Activated naive CD8-positive, alpha-beta T cell treated with anti-CD3 and anti-CD28 coated beads, Interleukin-2, amount 50 U/mL, for 16 hours (primary cell): ENCODE measurements at regions not wholly inside any gene's neighbourhood (a gene's known extent, or its start where the extent isn't known, plus 50 kb on each side); places are given as distances from the start of the nearest gene placed in this dataset.
"Not testable (repeated sequence)": the region's sequence is repeated elsewhere in the genome, so short reads cannot be mapped to it uniquely, and the experiment has no call there.

Experiments used
- DNase-seq: peaks from one replicate; pipeline ENCODE4 v3.0.0-alpha.2; 2020; ENCODE audit warnings: low read depth, low spot score

DNA sequence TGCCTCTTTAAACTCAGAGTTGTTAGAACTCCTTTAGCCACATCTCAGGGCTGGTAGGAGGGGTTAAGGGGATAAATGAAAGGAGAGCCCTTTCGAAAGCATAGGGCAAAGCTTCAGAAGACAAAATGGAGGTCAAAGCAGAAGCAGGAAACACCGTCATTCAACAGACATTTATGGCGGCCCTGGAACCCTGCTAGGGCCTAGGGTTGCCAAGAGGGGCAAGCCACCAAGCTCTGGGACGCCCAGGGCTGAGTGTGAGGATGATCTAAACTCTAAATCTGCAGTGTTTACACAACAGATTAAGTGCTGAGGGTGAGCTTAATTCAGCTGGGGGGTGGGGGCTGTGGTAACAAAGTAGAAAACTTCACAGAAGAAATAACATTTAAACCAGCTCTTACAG lies 79.0 kb upstream of the NFE2L3 start:
- no peak for DNase-seq

DNA sequence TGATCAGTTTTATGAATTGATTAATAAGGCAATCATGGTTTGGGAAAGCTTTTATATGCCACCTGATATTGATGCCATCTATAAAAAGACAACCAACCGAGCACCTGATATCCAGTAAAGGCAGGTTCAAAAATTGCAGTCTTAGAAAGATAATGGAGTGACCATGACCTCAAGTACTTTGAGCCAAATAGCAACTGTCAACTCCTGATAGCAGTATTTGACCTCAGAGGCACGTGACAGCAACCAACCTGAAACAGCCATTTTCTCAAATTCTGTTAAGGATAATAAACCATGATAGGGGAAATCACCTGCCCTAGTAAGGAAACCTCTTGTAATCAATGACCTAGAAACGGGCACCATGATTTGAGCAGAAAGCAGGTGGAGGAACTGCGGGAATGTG lies 77.1 kb upstream of the NFE2L3 start:
- DNase-seq: no peak

DNA sequence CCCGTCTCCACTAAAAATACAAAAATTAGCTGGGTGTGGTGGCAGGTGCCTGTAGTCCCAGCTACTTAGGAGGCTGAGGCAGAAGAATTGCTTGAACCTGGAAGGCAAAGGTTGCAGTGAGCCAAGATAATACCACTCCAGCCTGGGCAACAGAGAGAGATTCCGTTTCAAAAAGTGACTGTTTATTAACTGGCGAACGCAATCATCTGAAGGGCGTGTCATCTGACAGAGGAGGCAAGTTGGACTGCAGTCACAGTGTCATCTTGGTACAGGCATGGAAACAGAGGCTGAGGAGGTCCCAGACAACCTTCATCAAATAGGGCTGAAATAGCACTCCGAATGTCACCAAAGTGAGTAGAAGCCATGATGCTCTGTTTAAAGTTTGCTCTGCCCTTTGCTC lies 75.3 kb upstream of the NFE2L3 start:
- DNase-seq: no peak

DNA sequence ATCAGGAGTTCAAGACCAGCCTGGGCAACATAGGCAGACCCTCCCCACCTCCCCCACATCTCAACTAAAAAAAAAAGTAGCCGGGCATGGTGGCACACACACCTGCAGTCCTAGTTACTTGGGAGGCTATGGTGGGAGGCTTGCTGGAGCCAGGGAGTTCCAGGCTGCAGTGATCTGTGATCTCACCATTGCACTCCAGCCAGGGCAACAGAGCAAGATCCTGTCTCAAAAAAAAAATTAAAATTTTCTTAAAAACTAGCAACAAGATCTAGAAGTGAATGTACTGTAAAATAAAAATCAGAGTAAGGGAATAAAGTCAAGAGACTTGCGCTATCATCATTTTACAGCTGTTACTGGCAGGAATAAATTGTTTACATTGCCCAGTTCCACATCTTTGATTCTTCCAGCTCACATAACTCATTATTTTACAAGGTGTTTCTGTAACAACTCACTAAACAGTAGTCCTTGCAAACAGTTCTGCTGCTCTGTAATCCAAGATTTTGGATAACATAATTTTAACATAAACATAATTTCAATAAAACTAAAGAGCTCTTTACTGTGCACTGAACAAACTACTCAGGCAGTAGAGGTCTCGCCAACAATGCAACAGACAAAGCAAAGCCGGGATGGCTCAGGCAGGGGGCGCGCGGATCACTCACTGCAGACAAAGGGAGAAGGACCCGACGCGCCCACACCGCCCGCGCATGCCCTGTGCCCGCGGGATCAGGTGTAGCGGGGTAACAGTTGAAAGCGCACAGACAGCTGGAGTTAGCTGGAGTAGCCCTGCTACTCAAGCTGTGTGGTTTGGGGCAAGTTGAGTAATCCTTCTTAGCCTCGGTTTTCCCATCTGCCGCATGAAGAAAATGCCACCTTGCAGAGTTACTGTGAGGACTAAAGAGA lies 73.3 kb upstream of the NFE2L3 start:
- peak; percentile 70 for DNase-seq

DNA sequence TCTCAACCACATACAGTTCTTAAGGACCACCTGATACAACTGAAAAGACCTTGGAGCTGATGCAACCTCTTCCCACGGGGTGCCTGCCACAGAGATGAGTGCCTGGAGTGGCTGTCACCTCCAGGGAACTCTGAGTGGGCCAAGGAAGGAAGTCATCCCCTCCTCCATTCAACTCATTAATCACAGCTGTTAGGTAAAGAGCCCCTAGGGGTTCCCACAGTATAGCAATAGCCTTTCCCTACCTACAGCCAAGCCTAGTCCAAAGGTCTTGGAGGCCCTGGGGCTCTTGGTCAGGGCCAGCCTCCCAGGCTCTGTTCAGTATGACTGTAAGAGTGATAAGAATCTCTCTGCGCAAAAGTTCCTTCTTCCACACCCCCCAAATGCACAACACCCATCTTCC lies 70.4 kb upstream of the NFE2L3 start:
- DNase-seq: no peak

DNA sequence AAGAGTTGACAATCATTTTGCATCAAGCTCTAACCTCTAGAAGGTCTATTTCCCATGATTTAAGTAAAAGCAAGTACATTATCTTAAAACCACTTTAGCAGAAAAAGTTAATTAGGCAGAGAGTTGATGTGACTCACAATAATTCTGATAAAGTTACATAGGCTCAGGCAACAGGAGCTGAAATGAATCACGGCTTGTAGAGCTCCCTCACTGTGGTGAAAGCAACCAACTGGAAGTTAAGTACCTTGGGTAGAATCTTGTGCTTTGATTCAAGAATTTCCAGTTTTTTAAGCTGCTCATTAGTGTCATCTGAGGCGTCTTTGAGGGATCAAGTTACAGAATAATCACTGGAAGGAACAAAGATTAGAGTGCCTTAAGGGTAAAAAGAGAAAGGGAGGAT lies 68.9 kb upstream of the NFE2L3 start:
- no peak for DNase-seq

DNA sequence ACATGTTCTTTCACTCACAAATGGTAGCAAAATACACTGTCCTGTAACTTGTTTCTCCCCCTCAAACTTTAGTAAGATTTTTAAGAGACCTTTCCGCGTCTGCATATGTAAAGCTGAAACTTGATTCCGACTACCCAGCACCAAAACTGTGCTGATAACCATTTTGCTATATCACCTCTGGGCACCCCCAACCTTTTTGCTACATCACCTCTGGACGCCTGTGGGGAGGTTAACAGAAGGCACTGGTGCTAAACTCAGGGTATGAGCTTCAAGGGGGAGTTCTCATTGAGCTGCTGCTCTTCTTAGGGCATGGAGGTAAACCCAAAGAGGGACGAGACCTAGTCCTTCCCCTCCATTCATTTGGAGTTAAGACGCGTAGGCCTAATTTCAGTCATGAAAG lies 67.6 kb upstream of the NFE2L3 start:
- DNase-seq: no peak

DNA sequence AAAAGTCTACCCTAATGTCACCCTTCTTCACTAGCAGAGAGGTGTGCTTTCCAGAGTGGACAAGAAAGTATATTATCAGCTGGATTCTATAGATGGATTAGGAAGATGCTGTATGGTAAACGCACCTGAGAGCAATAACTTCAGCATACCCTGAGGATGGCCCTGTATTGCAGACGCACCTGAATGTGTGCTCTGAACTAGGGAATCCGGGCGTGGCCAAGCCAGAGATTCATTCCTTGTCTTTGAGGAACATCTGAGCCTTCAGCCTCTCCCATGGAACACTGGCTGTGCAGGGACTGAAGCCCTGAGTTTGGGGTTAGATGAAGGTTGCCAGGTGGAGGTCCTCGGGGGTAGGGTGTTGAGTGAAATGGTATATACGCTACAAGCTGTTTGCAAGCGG lies 66.2 kb upstream of the NFE2L3 start:
- no peak for DNase-seq

DNA sequence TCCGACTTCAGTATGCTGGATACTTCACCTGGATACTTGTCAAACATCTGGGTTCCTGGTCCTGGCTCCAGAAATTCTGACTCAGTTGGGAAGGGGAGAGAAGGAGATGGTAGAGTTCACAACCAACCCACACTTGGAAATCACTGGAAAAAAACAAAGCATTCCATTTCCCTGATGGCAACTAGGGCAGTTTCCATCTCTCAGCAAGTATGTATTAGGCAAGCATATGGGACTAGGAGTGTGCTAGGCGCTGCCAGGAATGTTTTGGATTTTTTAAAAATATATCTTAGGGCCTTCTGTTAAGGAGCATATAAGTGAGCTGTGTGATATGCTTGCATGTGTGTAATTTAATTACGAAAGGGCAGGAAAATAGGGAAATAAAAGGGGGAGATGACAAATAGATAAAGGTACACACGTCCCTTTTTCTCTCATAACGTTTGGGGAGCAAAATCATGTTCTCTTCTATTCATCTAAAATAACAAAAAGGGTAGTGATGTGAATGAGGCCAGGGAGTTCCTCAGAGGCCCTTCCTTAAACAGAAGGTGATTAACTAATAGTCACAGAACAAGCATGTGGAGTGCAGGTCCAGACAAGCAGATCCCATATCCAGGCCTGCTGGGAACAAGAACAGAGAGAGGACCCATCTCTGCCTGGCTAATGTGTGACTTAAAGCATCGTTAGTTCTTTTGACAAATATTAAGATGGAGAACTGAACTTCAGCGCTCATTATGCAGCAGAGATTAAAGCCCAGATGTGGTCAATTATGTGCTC lies 64.5 kb upstream of the NFE2L3 start:
- no peak for DNase-seq

DNA sequence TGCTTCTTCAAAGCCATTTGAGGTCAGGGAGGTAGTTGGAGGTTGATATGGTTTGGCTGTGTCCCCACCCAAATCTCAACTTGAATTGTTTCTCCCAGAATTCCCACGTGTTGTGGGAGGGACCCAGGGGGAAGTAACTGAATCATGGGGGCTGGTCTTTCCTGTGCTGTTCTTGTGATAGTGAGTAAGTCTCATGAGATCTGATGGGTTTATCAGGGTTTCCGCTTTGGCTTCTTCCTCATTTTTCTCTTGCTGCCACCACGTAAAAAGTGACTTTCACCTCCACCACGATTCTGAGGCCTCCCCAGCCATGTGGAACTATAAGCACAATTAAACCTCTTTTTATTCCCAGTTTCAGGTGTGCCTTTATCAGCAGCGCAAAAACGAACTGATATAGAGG lies 62.5 kb upstream of the NFE2L3 start:
- not testable (repeated sequence) for DNase-seq

DNA sequence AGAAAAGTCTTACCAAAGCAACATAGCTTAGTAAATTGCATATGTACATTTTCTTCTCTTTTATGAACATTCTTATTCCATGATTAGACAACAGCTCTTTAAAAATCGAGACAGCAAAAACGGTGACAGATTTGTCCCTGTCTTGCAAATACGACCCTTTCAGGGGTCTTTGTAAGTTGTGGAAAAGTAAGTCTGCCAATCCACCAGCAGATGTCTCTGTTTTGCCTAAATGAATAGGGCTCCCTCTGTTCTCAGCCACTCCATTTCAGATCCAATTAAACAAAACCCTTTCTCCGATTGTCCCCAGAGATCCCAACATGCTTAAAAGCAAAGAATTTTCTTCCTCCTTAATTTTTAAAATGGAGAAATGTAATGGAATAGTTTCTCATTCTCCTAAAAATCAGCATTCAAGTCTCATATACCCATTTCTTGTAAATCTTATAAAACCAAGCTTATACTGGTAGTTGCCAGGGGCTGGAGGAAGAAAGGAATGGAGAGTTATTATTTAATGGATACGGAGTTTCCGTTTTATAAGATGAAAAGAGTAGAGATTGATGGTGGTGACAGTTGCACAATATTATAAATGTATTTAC lies 61.0 kb upstream of the NFE2L3 start:
- DNase-seq: no peak

DNA sequence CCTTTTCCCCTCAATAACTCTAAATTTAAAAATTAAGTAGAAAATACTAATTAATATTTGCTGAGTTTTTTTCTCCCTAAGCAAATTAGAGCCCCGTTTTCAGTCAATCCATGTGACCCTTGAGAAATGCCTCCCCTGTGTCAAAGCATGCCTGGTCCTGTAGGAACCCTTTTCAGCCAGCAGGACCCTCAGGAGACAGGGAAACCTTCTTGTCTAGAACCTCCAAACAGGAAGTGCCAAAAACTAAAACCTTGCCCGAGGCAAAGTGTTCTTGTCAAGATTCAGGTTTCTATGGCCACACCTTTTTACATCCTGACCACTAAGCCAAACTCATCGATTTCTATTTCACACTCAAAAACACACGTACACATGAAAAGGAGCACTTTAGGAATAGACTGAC lies 60.1 kb upstream of the NFE2L3 start:
- no peak for DNase-seq

DNA sequence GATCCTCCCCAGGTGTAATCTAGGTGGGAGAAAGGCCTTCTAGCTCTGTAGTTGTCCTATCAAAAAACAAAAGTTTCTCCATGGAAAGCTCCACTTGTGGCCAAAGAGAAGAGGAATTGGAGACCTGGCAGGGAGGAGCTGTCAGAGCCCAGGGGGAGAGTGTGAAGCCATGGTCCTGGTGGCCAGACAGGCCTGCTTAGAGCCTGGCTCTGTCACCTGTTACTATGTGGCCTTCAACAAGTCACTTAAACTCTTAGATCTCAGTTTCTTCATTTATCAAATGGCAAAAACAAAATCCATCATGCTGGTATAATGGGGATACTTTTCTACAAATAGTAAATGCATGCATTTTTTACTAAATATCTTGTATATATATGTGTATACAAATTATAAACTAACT lies 59.0 kb upstream of the NFE2L3 start:
- DNase-seq: no peak

DNA sequence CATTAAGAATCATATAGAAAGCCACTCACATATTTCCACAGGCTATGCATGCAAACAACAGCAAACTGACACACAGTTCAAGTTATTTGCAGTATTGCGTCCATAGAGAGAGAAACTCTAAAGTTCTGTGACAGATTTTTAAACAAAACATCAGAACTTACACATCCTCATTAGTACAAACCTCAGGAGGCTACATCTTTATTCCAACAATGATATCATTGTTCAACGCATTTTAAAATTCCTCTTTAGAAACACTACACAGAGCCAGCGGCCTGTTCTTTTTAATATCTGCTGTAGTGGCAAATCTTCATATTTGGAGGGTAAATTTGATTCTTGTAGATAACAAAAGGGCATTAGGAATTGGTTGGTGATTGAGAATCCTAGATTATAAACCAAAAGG lies 55.9 kb upstream of the NFE2L3 start:
- no peak for DNase-seq

DNA sequence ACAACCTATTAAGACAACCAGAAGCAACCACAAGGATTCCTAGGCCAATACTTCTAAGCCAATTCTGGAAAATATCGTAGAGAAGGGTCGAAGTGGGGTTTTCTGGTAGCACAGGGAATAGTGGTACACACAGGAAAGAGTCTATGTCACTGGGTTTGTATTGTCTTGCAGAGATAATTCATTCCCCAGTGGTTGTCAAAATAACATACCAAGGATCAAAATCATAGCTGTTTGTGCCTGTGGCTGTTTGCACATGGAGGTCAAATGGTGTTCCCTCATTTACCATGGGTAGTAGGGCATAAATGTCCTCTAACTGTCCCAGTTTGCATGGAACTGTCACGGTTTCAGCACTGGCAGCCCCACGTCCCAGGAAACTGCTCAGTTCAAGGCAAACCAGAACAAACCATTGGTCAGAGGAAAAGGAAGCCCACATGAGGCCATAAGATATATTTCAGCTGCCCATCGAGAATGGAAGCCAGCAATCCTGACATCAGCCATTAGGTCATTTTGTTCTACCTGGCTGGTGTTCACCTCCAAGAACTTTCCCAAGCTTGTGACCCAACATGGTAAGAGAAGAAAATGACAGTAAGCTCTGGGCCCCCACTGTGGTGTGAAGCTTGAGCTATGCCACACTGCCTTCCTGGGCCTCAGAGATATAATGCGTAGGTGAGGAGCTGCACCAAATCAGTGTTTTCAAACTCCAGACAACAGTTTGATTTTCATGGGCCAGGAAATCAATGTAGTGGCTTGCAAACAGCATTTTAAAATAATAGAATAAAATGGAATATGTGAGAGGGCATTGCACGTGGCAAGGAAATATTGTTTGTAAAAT lies 53.9 kb upstream of the NFE2L3 start:
- DNase-seq: no peak

DNA sequence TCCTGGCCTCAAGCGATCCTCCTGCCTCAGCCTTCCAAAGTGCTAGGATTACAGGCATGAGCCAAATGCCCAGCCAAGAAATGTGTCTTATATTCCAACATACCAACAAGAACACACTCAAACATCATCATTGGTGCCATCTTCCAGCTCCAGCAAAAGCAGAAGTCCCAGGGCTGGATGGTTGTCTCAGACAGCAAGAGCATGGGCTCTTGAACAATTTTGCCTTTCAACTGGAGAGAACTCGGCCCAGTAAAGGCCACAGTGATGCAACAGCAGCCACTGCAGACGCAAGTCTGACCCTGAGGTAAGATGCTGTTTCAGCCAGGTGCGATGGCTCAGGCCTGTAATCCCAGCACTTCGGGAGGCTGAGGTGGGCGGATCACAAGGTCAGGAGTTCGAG lies 52.8 kb upstream of the NFE2L3 start:
- DNase-seq: no peak

DNA sequence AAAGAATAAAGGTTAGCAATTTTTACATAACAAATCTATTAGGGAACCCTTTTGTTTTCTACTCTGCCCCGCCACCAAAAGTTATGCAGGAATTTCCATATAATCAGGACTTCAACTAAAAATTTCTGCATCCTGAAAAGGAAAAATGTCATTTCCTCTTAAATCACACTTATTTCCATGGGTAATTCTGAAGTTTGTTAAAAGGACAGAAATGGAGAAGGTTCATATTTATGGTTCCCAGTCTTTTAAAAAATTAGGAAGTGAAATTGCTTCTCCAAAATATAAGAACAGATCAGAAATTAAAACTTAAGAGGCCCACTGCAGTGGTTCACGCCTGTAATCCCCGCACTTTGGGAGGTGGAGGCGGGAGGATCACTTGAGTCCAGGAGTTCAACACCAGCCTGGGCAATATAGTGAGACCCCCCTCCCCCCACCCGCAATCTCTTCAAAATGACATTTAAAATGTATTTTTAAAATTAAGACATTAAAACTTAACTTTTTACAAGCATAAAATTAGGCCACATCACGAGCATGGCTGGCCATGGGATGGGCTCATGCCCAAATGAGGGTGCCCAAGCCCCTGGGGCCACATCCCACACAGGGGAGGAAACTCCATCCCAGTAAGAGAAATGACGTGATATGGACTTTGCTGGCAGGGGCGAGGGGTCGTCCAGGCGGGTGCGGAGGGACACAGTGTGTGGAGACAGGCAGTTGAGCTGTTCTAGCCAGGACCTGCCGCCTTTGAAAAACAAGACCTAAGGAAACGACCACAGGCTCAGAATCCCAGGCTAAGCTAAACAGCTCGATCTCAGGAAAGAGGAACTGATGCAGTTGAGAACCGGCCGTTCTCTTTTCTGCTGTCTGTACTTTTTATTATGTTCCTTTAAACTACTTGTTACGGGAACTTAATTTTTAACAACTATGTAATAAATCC lies 51.3 kb upstream of the NFE2L3 start:
- no peak for DNase-seq

DNA sequence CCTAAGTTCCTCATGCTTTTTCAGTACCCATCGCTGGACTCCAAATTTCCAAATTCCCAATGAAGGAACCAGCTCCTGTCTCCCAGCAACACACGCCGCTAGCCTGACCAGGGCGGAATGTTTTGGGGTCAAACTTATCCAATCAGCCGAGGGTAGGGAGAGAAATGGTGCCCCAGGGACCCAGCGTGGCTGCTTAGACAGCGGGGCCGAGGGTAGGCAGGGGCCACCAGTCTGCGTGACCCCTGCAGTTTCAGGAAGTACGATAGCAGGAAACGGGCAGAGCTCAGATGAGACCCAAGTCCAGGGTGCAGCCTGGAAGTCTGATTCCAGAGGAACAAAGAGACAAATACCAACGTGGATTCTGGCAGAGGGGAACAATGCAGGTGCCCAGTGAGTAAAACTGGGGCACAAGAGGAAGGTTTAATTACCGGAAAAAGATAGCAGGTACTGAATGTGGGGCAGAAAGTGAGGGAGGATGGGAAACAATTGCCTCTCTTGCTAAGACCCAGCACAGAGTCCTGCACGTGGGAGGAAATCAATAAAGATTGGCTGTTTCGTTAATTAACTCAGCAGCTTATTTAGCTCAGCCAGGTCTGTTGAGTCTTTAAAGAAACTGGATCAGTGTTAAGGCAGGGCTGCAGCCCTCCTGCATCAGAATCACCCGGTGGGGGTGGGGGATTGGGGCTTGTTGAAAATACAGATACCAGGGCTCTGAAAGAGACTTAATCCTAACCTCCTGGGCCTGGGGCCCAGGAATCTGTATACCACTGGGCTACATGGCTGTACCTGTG lies 50.4 kb upstream of the NFE2L3 start:
- no peak for DNase-seq

DNA sequence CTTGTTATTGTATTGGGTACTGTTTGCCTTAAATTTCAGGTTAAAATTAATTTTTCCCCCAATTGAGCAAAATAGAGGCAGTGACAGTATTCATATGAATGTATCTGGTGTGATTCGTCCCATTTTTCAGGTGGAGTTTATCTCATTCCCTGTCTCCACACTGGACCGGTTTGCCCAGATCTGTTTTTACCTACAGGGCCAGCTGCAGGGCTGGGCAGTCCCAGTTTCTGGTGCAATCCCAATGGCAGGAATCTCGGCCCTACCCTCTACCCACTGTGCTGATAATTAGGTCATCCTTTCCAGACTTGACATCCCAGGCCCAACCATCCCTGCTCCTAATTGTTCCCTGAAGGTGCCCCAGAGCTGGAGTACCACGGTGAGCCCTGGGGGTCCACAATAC lies 49.8 kb upstream of the NFE2L3 start:
- no peak for DNase-seq
